GM19239 (cell line): ENCODE measurements at regions not wholly inside any gene's neighbourhood (a gene's known extent, or its start where the extent isn't known, plus 50 kb on each side); places are given as distances from the start of the nearest gene placed in this dataset.

ENCODE experiments used
- DNase-seq: peaks from one replicate; pipeline ENCODE4 v3.0.0; 2011; ENCODE audit warnings: low spot score; ENCODE audit not compliant: insufficient read length
- FAIRE-seq: peaks from 2 replicates; lab custom pipeline; 2011; peaks lifted over from hg19 to GRCh38; lab: Jason Lieb, UNC

DNA sequence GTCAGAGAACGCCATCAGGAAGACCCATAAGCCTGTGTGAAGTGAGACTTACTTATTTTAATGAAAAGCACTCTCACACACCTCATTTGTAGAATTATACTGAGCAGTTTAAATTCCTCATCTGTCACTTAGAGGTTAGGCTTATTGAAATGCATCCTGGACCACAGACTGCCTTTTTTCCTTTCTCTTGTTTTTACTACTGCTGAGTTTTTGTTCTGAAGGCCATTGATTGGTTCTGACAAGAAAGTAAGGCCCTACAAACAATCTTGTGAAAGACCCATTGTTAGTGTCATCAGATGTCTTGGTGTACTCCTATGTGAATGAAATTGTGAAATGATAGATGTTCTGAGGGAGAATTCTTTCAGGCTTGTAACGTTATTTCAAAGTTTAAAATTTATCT is 1343.3 kb upstream of the ADGRL2 start:
- FAIRE-seq (no peak), DNase-seq (no peak)

DNA sequence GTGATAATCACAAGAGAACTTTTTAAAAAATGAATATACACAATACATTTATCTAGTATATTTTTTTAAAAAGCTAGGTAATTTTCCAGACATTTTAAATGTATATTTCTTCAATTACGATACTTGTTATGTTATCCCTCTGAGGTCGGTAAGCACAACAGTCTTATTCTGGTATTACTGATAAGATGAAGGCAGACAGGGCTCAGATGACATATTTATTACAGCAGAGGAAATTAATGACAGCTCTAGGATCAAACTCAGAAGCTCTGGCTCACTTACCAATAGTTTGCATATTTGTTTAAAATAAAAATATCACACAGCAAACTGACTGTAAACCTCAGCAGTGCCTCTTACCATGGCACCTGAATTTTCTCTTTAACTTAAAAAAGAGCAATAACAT is 1347.0 kb upstream of the ADGRL2 start:
- DNase-seq (no peak), FAIRE-seq (no peak)

DNA sequence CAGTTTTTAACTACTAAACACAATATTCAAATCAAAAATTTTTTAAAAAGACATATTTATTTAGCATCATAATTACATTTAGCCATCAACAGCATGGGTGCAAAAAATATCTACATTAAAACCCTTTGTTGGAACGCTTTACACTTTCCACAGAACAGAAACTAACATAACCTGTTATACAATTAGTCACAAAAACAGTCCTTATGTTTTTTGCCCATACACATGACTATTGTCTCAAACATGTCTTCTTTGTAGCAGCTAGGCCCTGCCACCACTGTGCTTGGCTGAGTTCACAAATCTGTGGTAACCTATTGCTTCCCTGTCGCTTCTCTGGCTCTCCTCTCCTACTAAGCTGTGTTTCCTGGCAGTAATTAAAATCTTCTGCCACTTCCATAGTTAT is 1350.0 kb upstream of the ADGRL2 start:
- FAIRE-seq (no peak), DNase-seq (no peak)

DNA sequence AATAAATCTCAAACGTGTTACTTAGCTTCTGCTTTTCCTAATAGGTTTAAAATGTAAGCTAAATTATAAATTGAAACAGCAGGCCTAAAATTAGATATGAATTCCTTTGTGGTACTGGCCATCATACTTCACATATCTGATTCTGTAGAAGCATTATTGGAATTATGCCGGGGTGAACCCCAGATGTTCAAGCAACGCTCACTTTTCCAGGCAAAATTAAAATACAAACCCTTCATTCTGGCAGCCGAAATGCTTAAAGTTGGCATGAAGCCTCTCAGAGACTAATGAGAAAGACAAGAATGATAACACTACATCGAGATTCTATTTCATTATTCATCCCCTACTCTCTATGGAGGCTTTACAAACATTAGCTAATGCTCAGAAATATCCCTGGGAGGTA is 1352.7 kb upstream of the ADGRL2 start:
- no peak for DNase-seq
- no peak for FAIRE-seq

DNA sequence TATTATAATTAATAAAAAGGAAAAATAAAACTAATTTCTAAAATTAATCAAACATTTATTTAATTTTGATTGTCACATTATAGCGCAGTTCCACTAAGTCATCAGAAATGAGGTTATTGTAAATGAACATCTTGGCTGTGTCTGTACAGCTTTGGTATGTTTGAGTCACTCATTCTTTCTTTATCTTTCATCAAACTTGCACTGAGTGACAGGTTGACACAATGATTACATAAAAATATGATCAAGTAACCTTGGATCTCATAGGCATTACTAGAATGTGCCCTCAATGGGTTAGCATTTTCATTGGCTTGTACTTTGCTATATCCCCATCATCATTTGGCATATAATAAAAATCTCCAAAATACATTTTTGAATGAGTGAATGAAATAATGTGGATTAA is 1353.2 kb upstream of the ADGRL2 start:
- FAIRE-seq (no peak), DNase-seq (no peak)

DNA sequence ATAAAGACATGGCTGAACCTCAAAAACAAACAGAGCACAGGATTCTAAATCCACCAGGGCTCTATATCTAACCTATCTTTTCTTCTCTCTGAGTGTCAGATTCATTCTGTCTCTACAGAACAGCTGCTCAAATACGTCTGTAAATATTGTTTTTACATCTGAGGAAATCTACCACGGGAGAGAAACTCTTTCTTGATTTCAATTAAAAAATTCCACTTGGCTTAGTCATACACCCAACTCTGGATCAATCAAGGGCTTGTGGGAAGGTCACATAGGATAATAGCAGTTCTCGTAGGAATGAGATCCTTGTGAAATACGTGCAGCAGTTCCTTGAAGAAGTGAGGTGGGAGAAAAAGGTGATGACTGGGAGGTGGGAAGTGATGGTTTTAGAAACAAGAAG is 1355.7 kb upstream of the ADGRL2 start:
- DNase-seq (no peak), FAIRE-seq (no peak)

DNA sequence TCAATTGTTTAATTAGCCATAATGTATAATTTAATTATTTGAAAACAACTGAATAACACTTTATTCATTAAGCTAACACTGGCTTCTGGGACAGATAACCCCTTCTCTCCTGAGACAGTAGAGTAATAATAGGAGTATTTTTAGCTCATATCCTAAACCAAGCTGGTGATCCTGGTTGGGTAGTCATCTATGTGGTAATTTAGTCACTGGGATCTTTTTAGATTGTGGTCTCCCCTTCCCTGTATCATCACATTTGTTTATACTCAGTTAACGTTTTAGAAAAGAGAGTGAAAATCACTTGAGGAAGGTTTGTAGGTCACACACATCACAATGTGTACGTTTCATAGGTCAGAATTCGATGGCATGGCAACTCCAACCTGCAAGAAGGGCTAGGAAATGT is 1356.6 kb upstream of the ADGRL2 start:
- FAIRE-seq (no peak), DNase-seq (no peak)

DNA sequence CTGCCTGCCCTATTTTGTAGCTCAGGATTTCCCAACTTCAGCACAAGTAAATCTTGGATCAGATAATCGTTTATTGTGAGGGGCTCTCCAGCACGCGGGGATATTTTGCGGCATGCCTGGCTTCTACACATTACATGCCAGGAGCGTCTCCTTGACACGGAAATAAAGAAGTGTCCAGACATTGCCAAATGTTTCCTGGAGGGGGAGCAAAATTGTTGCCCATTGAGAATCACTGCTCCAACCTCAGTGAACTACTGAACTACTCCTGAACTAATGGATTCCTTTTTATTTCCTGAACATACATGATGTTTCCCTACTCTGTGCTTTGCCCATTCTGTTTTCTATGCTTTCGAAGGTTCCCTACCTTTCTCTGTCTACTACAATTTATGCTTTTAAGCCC is 1359.1 kb upstream of the ADGRL2 start:
- no peak for DNase-seq
- FAIRE-seq = no peak

DNA sequence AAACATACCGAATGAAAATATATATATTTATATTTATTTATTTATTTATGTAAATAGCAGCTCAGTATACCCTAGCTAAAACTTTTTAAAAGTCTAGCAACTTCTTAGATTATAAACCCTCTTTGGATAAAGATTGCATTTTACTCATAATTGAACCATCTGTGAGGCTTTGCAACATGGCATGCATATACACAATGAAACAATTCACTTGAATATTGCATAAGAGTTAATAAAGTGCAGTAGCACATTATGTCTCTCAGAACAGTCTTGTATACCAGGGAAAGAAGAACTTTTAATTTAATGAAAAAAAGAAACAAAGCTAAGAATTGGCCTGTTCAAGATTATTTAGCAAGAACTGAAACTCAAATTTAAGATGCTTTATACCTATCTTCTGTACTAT is 1363.9 kb upstream of the ADGRL2 start:
- FAIRE-seq (no peak), DNase-seq (no peak)

DNA sequence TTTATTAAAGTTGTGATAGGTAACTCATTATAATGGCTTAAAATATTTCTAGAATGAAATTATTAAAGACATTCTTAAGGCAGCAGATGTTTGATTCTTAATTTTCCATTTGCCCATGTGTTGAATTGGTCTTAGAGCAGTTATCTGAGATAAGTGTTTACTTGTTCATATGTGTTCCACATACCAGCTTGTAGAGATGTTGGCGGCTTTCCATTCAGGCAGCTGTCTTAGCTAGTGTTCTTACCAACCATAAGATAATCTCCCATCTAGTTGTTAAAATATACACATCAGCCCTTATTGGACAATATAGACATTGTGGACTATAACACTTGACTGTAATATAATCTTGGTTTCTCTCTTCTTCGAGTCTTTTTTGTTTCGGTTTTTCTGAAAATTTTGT is 1372.9 kb upstream of the ADGRL2 start:
- FAIRE-seq = no peak
- DNase-seq = no peak

DNA sequence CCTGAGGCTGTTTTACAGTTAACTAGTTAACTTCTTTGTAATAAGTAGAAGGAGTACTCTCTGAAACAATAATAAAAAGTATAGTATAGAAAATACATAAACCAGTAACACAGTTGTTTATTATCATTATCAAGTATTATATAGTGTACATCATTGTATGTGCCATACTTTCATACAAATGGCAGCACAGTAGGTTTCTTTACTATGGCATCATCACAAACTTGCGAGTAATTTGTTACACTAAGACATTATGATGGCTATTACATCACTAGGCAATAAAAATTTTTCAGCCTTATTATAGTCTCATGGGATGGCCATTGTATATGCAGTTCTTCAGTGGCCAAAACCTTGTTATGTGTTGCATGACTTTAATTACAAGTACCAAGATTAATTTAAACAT is 1376.5 kb upstream of the ADGRL2 start:
- DNase-seq (no peak), FAIRE-seq (no peak)

DNA sequence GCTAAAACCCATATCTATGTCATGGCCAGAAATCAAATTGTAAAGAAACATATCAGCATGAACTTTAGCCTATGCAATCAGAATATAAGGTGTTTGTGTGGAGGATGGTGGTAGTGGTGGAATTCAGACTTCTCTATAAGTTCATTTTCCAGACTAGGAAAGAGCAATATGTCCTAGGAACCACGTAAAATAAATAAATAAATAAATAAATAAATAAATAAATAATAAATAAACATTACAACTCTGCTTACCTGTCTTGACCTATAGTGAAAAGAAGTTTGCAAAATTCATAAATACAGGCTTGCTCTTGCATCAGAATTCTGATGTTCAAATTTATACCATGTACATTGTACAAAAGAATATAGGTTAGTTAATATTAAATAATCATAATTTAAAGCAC is 1382.6 kb upstream of the ADGRL2 start:
- no peak for DNase-seq
- no peak for FAIRE-seq

DNA sequence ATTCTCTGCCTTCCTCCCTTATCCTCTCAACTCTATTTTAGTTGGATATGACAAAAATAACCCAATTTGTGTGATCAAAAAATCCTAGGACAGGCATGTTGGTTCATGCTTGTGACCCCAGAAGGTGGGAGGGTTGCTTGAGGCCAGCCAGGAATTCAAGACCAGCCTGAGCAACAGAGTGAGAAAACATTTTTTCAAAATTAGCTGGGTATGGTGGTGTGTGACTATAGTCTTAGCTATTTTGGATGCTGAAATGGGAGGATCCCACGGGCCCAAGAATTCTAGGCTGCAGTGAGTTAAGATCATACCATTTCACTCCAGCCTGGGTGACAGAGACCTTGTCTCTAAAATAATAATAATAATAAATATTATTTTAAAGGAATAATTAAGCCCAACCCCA is 1383.1 kb upstream of the ADGRL2 start:
- DNase-seq (no peak), FAIRE-seq (no peak)

DNA sequence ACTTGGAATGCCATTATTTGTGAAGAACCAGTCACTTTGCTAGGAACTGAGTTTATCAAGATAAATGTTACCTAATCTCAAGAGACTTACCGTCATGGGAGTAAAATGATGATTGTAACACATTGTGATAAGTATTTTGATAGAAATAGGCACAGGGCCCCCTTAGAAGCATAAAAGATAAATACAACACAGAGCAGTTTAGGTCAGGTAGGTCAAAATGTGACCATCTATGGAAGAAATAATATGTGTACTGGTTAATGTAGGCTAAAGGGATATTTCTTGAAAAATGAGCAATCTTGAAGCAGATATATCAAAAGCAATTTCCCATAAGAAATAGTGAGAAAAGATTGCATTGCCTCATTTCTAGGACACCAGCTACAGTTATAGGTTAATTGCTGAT is 1386.8 kb upstream of the ADGRL2 start:
- FAIRE-seq = no peak

DNA sequence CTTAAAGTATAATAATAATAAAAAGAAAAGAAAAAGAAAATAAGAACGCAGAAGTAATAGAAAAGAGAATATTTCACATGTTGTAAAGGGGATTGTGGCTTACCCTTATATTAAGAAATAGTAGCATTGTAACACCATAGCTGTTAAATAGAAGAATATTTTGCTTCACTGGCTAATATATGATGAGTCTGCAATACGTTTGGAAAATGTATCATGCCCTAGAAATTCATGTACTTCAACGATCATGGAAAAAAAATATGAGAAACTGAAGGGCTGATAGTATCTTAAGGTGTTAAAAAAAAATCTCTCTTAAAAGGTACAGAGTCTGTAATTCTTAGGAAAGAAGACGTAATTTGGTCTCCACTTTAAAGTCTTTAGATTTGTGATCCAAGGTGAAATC is 1390.5 kb upstream of the ADGRL2 start:
- no peak for DNase-seq
- FAIRE-seq = no peak

More for the DNA sequence above, 1386.8 kb upstream of the ADGRL2 start:
- DNase-seq = no peak

DNA sequence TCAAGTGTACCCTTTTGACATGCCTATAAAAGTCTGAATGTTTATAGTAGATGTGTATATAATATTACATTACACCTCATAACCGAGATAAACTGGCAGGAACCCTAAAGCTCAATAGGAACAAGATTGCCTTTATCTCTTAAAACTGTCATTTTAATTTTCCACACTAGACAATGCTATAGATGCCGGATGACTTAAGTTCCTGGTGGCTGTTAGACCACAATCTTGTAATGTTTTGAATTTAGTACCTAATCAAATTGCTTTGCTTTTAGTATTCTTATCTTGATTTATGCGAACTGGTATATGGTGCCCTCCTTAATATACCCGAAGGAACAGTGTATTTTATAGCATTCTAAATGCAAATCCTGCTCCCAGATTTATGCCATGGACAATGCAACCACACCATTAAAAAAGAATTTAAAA is 1397.0 kb upstream of the ADGRL4 start:
- no peak for FAIRE-seq
- no peak for DNase-seq

DNA sequence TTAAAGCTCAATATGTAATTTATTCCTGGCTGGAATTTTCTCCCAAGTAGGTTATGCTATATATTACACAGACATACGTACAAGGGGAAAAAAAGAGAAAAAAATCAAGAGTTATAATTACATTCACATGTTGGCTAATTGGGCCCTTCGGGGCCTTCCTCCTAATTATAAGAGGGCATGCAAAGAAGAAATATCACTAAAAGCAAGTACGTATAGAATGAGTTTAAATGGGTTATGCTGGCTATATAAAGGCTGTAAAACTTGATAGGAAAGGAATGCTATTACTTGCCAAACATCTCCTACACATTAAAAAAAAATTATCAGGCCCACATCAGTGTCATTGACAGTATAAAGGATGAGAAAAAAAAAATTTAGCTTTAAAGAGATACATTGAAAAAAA is 1396.1 kb upstream of the ADGRL4 start:
- DNase-seq (no peak), FAIRE-seq (no peak)

DNA sequence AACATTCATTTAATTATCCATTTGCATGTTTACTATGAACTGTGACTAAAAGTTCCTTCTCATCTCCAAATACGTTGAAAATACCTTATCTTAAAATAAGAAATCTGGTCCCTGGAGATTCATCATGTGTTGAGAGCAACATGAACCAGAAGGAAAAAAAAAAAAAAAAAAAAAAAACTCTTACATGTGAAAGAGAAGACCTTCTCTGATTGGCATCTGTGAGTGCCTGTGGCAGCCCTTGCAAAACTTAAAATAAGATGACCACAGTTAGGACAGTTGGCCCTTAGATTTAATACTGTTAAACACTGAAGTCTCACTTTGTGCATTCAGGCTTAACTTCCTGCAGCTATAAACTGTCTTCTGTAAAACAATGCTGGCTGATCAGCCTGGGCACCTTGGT is 1395.2 kb upstream of the ADGRL4 start:
- DNase-seq (no peak), FAIRE-seq (no peak)

DNA sequence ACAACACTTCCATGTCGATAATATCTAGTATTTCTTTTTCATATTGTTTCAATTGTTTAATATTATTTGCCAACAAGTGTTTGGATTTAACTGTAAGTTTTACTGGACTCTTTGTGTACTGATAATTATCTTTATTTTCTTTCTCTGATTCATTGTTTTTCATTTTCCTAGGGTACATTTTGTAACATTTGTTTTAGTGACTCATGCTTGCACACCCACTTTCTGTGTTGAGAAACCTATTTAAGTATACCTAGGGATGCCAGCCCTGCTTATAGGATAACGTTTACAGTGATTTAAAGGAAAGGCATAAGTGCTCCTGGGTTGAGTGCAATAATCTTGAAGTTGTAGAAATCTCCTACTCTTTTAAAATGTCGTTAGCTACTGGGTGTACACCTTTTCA is 1386.0 kb upstream of the ADGRL4 start:
- FAIRE-seq (no peak), DNase-seq (no peak)

DNA sequence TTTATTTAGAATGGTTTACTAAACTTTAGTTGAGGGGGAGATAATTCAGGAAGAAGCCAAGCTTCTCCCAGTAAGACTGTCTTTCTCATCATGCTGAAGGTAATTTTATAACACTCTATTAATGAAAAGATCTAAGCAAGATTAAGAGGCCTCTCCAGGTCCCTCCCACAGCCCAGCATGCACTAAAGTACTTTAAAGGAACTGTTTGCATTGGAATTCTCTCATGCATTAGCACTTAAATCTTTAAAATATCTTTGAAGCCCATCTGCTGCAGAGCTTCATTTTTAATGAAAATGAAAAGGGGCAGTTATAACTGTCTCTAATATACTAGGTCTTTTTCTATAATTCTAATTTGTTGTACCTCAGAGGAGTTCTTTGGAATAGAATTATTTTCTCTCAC is 1379.1 kb upstream of the ADGRL4 start:
- no peak for FAIRE-seq
- DNase-seq = no peak

DNA sequence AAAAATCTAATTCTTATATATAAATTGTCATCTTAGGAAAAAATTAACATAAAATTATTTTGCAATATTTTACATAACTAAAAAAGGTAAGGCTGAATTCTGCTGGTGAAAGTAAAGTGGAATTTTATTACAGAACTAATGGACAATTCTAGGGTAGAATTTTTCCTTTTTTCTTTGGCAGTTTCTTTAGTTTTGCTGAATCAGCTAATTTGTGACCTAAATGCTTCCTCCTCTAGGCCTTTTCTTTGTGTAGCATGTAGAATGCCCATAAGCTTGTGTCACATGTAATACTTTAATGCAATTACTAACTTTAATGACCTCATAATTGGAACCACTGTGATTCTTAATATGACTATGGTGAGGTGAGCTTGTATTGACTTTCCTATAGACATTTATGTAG is 1378.4 kb upstream of the ADGRL4 start:
- no peak for DNase-seq
- no peak for FAIRE-seq

DNA sequence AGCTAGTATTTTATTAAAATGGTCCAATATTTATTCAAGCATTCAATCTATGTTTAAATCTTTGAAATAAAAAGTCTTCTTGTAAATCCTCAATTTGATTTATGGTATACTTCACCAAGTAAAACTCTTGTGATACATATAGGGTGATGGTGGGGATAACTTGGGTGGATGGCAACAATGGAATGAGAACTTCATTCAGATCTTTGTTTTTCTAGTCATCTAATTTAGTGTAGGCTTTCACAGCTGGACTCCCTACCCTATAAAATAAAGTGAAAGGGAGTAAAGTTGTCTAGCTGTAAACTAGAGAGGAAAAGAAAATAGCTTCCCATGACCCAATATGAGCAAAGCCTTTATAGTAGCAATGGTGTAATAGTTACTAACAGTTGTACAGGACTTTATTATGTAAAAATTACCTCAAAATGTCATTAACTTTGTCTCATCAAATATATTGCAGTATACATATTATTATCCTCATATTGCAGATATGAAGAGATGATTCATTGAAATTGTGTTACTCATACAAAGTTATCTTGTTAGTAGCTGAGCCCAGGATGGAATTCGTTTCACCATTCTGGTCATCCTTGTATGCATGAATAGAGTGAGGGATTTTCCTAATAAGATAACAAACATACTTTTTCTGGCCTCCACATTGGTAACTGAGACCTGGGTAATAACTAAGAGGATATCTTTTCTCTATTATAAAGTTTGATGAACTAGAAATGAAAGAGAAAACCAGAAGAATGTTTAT is 1377.7 kb upstream of the ADGRL4 start:
- no peak for FAIRE-seq

DNA sequence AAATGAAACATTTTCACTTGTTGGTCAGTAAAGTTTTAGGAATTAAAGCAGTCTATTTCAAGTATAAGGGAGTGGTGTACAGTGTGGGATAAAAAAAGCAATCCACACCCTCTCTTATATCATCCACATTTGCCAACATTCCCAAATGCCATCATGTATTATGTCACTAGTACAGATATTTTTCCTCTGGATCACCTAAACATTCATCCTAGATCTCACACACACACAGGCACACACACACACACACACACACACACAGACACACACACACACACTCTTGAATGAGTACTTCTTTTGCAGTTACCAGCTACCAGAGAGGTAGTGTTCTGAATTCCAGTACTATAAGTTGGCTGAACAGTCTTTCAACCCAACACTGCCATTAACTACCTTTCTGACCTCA is 1369.1 kb upstream of the ADGRL4 start:
- FAIRE-seq = no peak

More for the DNA sequence above, 1377.7 kb upstream of the ADGRL4 start:
- DNase-seq = no peak

More for the DNA sequence above, 1369.1 kb upstream of the ADGRL4 start:
- no peak for DNase-seq
